DMS53 treated with DMSO at 0.1 percent for 48 hours (cell line): ENCODE measurements at regions not wholly inside any gene's neighbourhood (a gene's known extent, or its start where the extent isn't known, plus 50 kb on each side); places are given as distances from the start of the nearest gene placed in this dataset.

Experiments
- DNase-seq: peaks from one replicate; lab custom pipeline; 2025; ENCODE audit not compliant: unreplicated experiment; lab: John Stamatoyannopoulos, UW

GRCh38 chr5:97666783-97667182 is 483.7 kb upstream of the RIOK2 start:
- peak; percentile 85 for DNase-seq

- DNase-seq: no peak
Measured at GRCh38 chr5:97670447-97670846, 487.4 kb upstream of the RIOK2 start.

GRCh38 chr5:97676608-97677007 is 493.6 kb upstream of the RIOK2 start:
- no peak for DNase-seq

- no peak for DNase-seq
Measured at GRCh38 chr5:97694091-97694490, 511.0 kb upstream of the RIOK2 start.

GRCh38 chr5:97714424-97714823 is 531.4 kb upstream of the RIOK2 start:
- no peak for DNase-seq

GRCh38 chr5:97726106-97726505 is 543.1 kb upstream of the RIOK2 start:
- no peak for DNase-seq

- DNase-seq: no peak
Measured at GRCh38 chr5:97728920-97729319, 545.9 kb upstream of the RIOK2 start.

GRCh38 chr5:97729938-97730337 is 546.9 kb upstream of the RIOK2 start:
- no peak for DNase-seq

GRCh38 chr5:97735209-97735608 is 552.2 kb upstream of the RIOK2 start:
- no peak for DNase-seq

GRCh38 chr5:97737608-97738007 is 554.6 kb upstream of the RIOK2 start:
- DNase-seq: no peak

GRCh38 chr5:97745817-97746216 is 562.8 kb upstream of the RIOK2 start:
- no peak for DNase-seq

GRCh38 chr5:97750576-97750975 is 567.5 kb upstream of the RIOK2 start:
- DNase-seq: no peak

GRCh38 chr5:97751540-97751939 is 568.5 kb upstream of the RIOK2 start:
- DNase-seq: no peak

GRCh38 chr5:97752871-97753270 is 569.8 kb upstream of the RIOK2 start:
- DNase-seq: no peak

- DNase-seq: no peak
Measured at GRCh38 chr5:97762483-97762882, 579.4 kb upstream of the RIOK2 start.

GRCh38 chr5:97764700-97765099 is 581.7 kb upstream of the RIOK2 start:
- DNase-seq: no peak

- DNase-seq: no peak
Measured at GRCh38 chr5:97778451-97778850, 595.4 kb upstream of the RIOK2 start.

- no peak for DNase-seq
Measured at GRCh38 chr5:97788369-97788768, 605.3 kb upstream of the RIOK2 start.

GRCh38 chr5:97797994-97798451 is 615.0 kb upstream of the RIOK2 start:
- no peak for DNase-seq

GRCh38 chr5:97801461-97801860 is 618.4 kb upstream of the RIOK2 start:
- DNase-seq: no peak

GRCh38 chr5:97820138-97820537 is 637.1 kb upstream of the RIOK2 start:
- no peak for DNase-seq

GRCh38 chr5:97832645-97833296 is 649.7 kb upstream of the RIOK2 start:
- DNase-seq: no peak

GRCh38 chr5:97834561-97834960 is 651.5 kb upstream of the RIOK2 start:
- no peak for DNase-seq
